Gastrocnemius medialis (tissue), 4 donors: ENCODE measurements at regions not wholly inside any gene's neighbourhood (a gene's known extent, or its start where the extent isn't known, plus 50 kb on each side); places are given as distances from the start of the nearest gene placed in this dataset.

Experiments
- ATAC-seq, 2 donors: fragments of 150-250 bp; one replicate each; pipeline ENCODE4 v1.9.1; 2016
- DNase-seq, 2 donors: peaks; one replicate each; pipeline ENCODE4 v3.0.0-alpha.2; 2019
- H3K27ac ChIP-seq, 4 donors: fragments of 200-600 bp; sonication (generic); 1 replicate in 1 of 4; 2 replicates in 3 of 4; pipeline ENCODE4 v1.5.1; 2016 to 2018; ENCODE audit warnings: mild to moderate bottlenecking in 2 of 4, moderate library complexity in 1 of 4
- H3K27me3 ChIP-seq, 3 donors: fragments of 200-600 bp; sonication (generic) in 2 of 3; 1 replicate in 1 of 3; 2 replicates in 2 of 3; pipeline versions ENCODE4 v1.5.1 to v1.6.0; 2016 to 2019; ENCODE audit warnings: mild to moderate bottlenecking in 1 of 3, moderate library complexity in 1 of 3
- H3K36me3 ChIP-seq, 2 donors: fragments of 200-600 bp; sonication (generic) in 1 of 2; one replicate each; pipeline ENCODE4 v1.5.1; 2017 to 2018
- H3K4me1 ChIP-seq, 2 donors: fragments of 200-600 bp; sonication (generic) in 1 of 2; one replicate each; pipeline ENCODE4 v1.5.1; 2016 to 2017; ENCODE audit warnings: mild to moderate bottlenecking in 2 of 2
- H3K4me3 ChIP-seq, 4 donors: fragments of 200-600 bp; sonication (generic) in 3 of 4; 1 replicate in 1 of 4; 2 replicates in 3 of 4; pipeline ENCODE4 v1.5.1; 2016 to 2019; ENCODE audit warnings: mild to moderate bottlenecking in 2 of 4
- H3K9me3 ChIP-seq, 3 donors: fragments of 200-600 bp; sonication (generic) in 2 of 3; 1 replicate in 1 of 3; 2 replicates in 2 of 3; pipeline ENCODE4 v1.5.1; 2016 to 2019
- POLR2A ChIP-seq, 2 donors: fragments of 450-650 bp; IDR thresholded peaks; one replicate each; pipeline ENCODE4 v1.6.1; 2017; ENCODE audit warnings: antibody characterized with exemption in 2 of 2, mild to moderate bottlenecking in 2 of 2, moderate library complexity in 2 of 2
- in situ Hi-C, 4 donors: fragments of 200-750 bp; cut with MboI; loops; one replicate each; pipeline versions ENCODE4 v1.15.0 to v1.8.0; 2017; ENCODE audit warnings: low sequenced_read_pairs in 4 of 4
- intact Hi-C: fragments of 100-400 bp; cut with DNase I; formaldehyde crosslinking; loops from one replicate; pipeline ENCODE4 v1.15.1; 2023; ENCODE audit warnings: low total_unique reads
- TF ChIP-seq, protein P1 (sequence below), 5 experiments: fragments of 450-650 bp in 3 of 5; fragments of 200-600 bp in 2 of 5; sonication (generic) in 2 of 5; IDR thresholded peaks in 4 of 5; conservative IDR thresholded peaks in 1 of 5; 1 replicate in 4 of 5; 2 replicates in 1 of 5; pipeline ENCODE4 v1.5.1; 2016 to 2019; ENCODE audit warnings: antibody characterized with exemption in 5 of 5, mild to moderate bottlenecking in 3 of 5, moderate library complexity in 3 of 5

DNA sequence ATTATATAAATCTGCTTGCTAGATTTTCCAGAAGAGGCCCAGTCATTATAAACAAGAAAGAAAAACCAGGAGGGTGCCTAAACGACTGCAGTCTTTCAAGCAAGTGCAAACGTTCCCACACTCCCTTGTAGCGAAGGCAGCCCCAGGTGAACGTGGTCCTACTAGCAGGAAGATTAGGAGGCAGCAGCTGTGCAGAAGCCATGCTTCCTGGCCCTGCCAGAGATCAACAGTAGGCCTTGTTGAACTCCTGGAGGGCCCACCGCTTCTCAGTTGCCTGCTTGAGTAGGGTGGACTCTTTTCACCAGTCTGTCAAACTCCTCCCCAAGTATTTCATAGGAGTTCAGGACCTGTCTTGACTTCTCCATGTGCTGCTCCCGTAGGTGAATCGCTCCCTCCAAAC is 163.0 kb upstream of the GORAB start:
- H3K36me3 ChIP-seq = no peaks in the 10 kb centered on the region
- in situ Hi-C loops = no loop called here
- TF ChIP-seq, protein P1, sequence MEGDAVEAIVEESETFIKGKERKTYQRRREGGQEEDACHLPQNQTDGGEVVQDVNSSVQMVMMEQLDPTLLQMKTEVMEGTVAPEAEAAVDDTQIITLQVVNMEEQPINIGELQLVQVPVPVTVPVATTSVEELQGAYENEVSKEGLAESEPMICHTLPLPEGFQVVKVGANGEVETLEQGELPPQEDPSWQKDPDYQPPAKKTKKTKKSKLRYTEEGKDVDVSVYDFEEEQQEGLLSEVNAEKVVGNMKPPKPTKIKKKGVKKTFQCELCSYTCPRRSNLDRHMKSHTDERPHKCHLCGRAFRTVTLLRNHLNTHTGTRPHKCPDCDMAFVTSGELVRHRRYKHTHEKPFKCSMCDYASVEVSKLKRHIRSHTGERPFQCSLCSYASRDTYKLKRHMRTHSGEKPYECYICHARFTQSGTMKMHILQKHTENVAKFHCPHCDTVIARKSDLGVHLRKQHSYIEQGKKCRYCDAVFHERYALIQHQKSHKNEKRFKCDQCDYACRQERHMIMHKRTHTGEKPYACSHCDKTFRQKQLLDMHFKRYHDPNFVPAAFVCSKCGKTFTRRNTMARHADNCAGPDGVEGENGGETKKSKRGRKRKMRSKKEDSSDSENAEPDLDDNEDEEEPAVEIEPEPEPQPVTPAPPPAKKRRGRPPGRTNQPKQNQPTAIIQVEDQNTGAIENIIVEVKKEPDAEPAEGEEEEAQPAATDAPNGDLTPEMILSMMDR (IDR thresholded peaks at IDR 0.05 in 4 of 5, conservative IDR thresholded peaks at IDR 0.05 in 1 of 5) = no peak
- no peak for TF ChIP-seq POLR2A (IDR thresholded peaks at IDR 0.05)
- no peaks in the 10 kb centered on the region for H3K9me3 ChIP-seq
- no peak overlapping the region for H3K27ac ChIP-seq
- H3K27me3 ChIP-seq = no peaks in the 10 kb centered on the region
- no peaks in the 10 kb centered on the region for H3K4me1 ChIP-seq
- intact Hi-C loops = no loop called here
- no peak for DNase-seq
- no peak overlapping the region for H3K4me3 ChIP-seq
- no peak for ATAC-seq

DNA sequence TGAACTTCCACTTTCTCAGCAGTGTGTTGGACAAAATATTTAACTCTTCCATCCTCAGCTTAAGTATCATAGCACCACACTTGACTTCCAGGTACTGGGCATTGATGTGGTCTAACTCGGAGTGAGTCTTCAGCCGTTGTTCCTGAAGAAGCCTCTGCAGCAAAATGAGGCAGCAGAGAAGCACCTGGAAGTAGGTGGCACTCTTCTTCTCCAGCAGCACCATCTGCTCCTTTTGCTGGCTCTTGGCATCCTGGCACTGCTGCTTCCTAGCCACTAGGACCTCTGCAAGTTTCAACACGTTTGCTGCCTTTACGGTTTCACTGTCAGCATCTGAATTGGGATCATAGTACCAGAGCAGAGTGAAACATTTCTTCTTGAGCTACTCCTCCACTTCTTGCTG is 162.5 kb upstream of the GORAB start:
- Histone ChIP-seq H3K27me3 (no peaks in the 10 kb centered on the region), H3K27ac (no peak overlapping the region)
- ATAC-seq = no peak

DNA sequence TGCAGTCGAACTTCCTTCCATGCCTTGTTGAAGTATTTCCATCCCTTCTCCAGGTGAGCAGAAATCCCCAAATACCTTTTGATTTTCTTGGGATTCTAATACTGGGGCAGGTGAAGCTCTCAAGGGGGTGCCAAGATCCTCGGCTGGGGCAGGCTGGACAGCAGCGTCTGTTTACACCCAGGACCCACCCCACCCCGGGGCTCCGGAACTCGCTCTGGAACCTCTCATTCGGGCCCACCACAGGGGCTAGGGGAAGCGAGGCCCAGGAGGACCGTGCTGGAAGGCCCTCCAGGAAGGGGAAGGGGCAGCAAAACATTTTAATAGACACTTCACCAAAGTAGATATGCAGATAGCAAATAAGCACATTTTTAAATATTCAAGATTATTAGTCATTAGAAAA is 161.9 kb upstream of the GORAB start:
- no peak for ATAC-seq
- no peak overlapping the region for H3K4me3 ChIP-seq
- DNase-seq = no peak
- H3K9me3 ChIP-seq = no peaks in the 10 kb centered on the region
- H3K36me3 ChIP-seq = no peaks in the 10 kb centered on the region
- no peaks in the 10 kb centered on the region for H3K27me3 ChIP-seq
- no peak overlapping the region for H3K27ac ChIP-seq
- in situ Hi-C loops = no loop called here
- TF ChIP-seq POLR2A (IDR thresholded peaks at IDR 0.05) = no peak
- TF ChIP-seq, protein P1 (IDR thresholded peaks at IDR 0.05 in 4 of 5, conservative IDR thresholded peaks at IDR 0.05 in 1 of 5) = no peak
- intact Hi-C loops = no loop called here
- H3K4me1 ChIP-seq = no peaks in the 10 kb centered on the region

More for the DNA sequence above, 162.5 kb upstream of the GORAB start:
- no peaks in the 10 kb centered on the region for H3K4me1 ChIP-seq
- no peak for TF ChIP-seq POLR2A (IDR thresholded peaks at IDR 0.05)
- TF ChIP-seq, protein P1 (IDR thresholded peaks at IDR 0.05 in 4 of 5, conservative IDR thresholded peaks at IDR 0.05 in 1 of 5) = no peak
- intact Hi-C loops (no loop called here), in situ Hi-C loops (no loop called here)
- DNase-seq = no peak
- H3K9me3 ChIP-seq = no peaks in the 10 kb centered on the region
- H3K4me3 ChIP-seq = no peak overlapping the region
- H3K36me3 ChIP-seq = no peaks in the 10 kb centered on the region

DNA sequence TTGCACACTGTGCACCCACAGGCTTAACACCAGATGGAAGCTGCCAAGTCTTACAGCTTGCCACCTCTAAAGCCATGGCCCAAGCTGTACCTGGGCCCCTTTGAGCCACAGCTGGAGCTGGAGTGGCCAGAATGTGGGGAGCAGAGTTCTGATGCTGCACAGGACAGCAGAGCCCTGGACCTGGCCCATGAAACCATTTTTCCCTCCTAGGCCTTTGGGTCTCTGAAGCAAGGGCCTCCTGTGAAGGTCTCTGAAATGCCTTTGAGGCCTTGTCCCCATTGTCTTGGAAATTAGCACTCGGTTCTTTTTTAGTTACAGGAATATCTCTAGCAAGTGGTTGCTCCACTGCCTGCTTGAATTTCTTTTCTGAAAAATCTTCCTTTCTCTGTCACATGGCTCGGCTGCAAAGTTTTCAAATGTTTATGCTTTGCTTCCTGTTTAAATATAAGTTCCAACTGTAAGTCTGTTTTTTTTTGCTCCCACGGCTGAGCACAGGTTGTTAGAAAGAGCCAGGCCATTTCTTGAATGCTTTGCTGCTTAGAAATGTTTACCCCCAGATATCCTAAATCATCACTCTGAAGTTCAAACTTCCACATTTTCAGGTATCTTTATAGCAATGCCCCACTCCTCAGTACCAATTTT is 156.8 kb upstream of the GORAB start:
- TF ChIP-seq POLR2A (IDR thresholded peaks at IDR 0.05) = no peak
- TF ChIP-seq, protein P1 (IDR thresholded peaks at IDR 0.05 in 4 of 5, conservative IDR thresholded peaks at IDR 0.05 in 1 of 5) = no peak

More for the DNA sequence above, 156.8 kb upstream of the GORAB start:
- no peak overlapping the region for H3K27ac ChIP-seq
- H3K9me3 ChIP-seq = no peaks in the 10 kb centered on the region
- H3K4me3 ChIP-seq = no peak overlapping the region
- no peaks in the 10 kb centered on the region for H3K4me1 ChIP-seq
- no peaks in the 10 kb centered on the region for H3K27me3 ChIP-seq
- H3K36me3 ChIP-seq = no peaks in the 10 kb centered on the region
- intact Hi-C loops (no loop called here), in situ Hi-C loops (no loop called here)
- ATAC-seq = no peak
- no peak for DNase-seq
